Fibroblast of lung (primary cell): ENCODE measurements at regions not wholly inside any gene's neighbourhood (a gene's known extent, or its start where the extent isn't known, plus 50 kb on each side); places are given as distances from the start of the nearest gene placed in this dataset.

Source experiments
- DNase-seq, 2 donors: peaks; one replicate each; pipeline versions ENCODE4 v3.0.0 to v3.0.0-alpha.2; 2010; ENCODE audit warnings: low read depth in 2 of 2
- H2AFZ ChIP-seq: 2 replicates; pipeline ENCODE4 v1.5.1; 2012; ENCODE audit warnings: low read length, control low read depth, inconsistent platforms
- H3K27ac ChIP-seq: 2 replicates; pipeline ENCODE4 v1.5.1; 2011; ENCODE audit warnings: low read length, control low read depth; ENCODE audit not compliant: insufficient read depth
- H3K27me3 ChIP-seq: 2 replicates; pipeline ENCODE4 v1.5.1; 2011; ENCODE audit warnings: mild to moderate bottlenecking, low read length; ENCODE audit not compliant: control insufficient read depth, insufficient read depth
- H3K36me3 ChIP-seq: 2 replicates; pipeline ENCODE4 v1.5.1; 2011; ENCODE audit warnings: low read length; ENCODE audit not compliant: control insufficient read depth, insufficient read depth
- H3K4me1 ChIP-seq: 2 replicates; pipeline ENCODE4 v1.5.1; 2011; ENCODE audit warnings: low read length; ENCODE audit not compliant: control insufficient read depth, insufficient read depth; ENCODE audit errors: extremely low read depth
- H3K4me2 ChIP-seq: 2 replicates; pipeline ENCODE4 v1.5.1; 2011; ENCODE audit warnings: low read length, control low read depth; ENCODE audit not compliant: insufficient read depth; ENCODE audit errors: extremely low read depth
- H3K4me3 ChIP-seq, 4 experiments: fragments of 200-600 bp in 1 of 4; sonication (generic) in 1 of 4; replicated peaks in 1 of 4; 2 replicates each; pipeline ENCODE4 v1.5.1; 2011 to 2016; ENCODE audit warnings: low read length in 4 of 4, low read depth in 3 of 4, mild to moderate bottlenecking in 3 of 4, control low read depth in 2 of 4, inconsistent platforms in 1 of 4, mixed read lengths in 1 of 4; ENCODE audit not compliant: insufficient read depth in 1 of 4; ENCODE audit errors: control extremely low read depth in 1 of 4
- H3K79me2 ChIP-seq: 2 replicates; pipeline ENCODE4 v1.5.1; 2012; ENCODE audit warnings: mild to moderate bottlenecking, low read length, inconsistent platforms; ENCODE audit not compliant: control insufficient read depth, insufficient read depth
- H3K9ac ChIP-seq: 2 replicates; pipeline ENCODE4 v1.5.1; 2011; ENCODE audit warnings: mild to moderate bottlenecking, low read length, control low read depth; ENCODE audit not compliant: insufficient read depth
- H3K9me3 ChIP-seq: 2 replicates; pipeline ENCODE4 v1.5.1; 2012; ENCODE audit warnings: low read depth, low read length; ENCODE audit not compliant: control insufficient read depth, insufficient read depth
- H4K20me1 ChIP-seq: 2 replicates; pipeline ENCODE4 v1.5.1; 2011; ENCODE audit warnings: low read length; ENCODE audit not compliant: control insufficient read depth, insufficient read depth; ENCODE audit errors: extremely low read depth
- CTCF ChIP-seq, 2 donors: IDR thresholded peaks in 1 of 2; conservative IDR thresholded peaks in 1 of 2; 1 replicate in 1 of 2; 2 replicates in 1 of 2; pipeline ENCODE4 v1.5.1; 2011 to 2012; ENCODE audit warnings: low read length in 2 of 2, control low read depth in 1 of 2, inconsistent platforms in 1 of 2, low read depth in 1 of 2, mild to moderate bottlenecking in 1 of 2
- EZH2 ChIP-seq: IDR thresholded peaks from 2 replicates; pipeline ENCODE4 v1.5.1; 2012; ENCODE audit warnings: low read length, control low read depth, mild to moderate bottlenecking; ENCODE audit errors: missing control alignments

- no peak overlapping the region for H2AFZ ChIP-seq
- DNase-seq: peak in 1 of 2 donors; percentile 67
Observed at GRCh38 chr2:176535467-176536113, 266.3 kb downstream of the MTX2 start.

GRCh38 chr2:176536439-176537133 is 267.3 kb downstream of the MTX2 start:
- Histone ChIP-seq H3K4me1 (no peaks in the 10 kb centered on the region), H3K4me2 (no peak overlapping the region), H2AFZ (no peak overlapping the region), H3K27me3 (no peaks in the 10 kb centered on the region), H3K27ac (no peak overlapping the region), H3K9me3 (no peaks in the 10 kb centered on the region), H3K9ac (no peak overlapping the region), H3K36me3 (no peaks in the 10 kb centered on the region), H4K20me1 (no peaks in the 10 kb centered on the region), H3K79me2 (no peaks in the 10 kb centered on the region), H3K4me3 (no peak overlapping the region)
- peak in 1 of 2 donors; percentile 49 for DNase-seq
- no peak for TF ChIP-seq EZH2
- no peak for TF ChIP-seq CTCF (conservative IDR thresholded peaks at IDR 0.05 in 1 of 2, IDR thresholded peaks at IDR 0.05 in 1 of 2; ENCODE audit: low read depth in 1 of 2, low read length in 2 of 2)

More at GRCh38 chr2:176535467-176536113, 266.3 kb downstream of the MTX2 start:
- no peaks in the 10 kb centered on the region for H4K20me1 ChIP-seq
- no peaks in the 10 kb centered on the region for H3K4me1 ChIP-seq
- no peaks in the 10 kb centered on the region for H3K9me3 ChIP-seq
- no peak for TF ChIP-seq CTCF (conservative IDR thresholded peaks at IDR 0.05 in 1 of 2, IDR thresholded peaks at IDR 0.05 in 1 of 2; ENCODE audit: low read depth in 1 of 2, low read length in 2 of 2)
- TF ChIP-seq EZH2: no peak
- no peaks in the 10 kb centered on the region for H3K27me3 ChIP-seq
- no peak overlapping the region for H3K27ac ChIP-seq
- no peak overlapping the region for H3K4me2 ChIP-seq
- no peaks in the 10 kb centered on the region for H3K79me2 ChIP-seq
- H3K9ac ChIP-seq: no peak overlapping the region
- H3K36me3 ChIP-seq: no peaks in the 10 kb centered on the region
- H3K4me3 ChIP-seq: no peak overlapping the region

- Histone ChIP-seq H3K4me3 (no peak overlapping the region), H3K4me1 (no peaks in the 10 kb centered on the region), H3K27me3 (no peaks in the 10 kb centered on the region), H4K20me1 (no peaks in the 10 kb centered on the region), H3K79me2 (no peaks in the 10 kb centered on the region), H3K36me3 (no peaks in the 10 kb centered on the region), H3K9me3 (no peaks in the 10 kb centered on the region), H3K9ac (no peak overlapping the region), H3K4me2 (no peak overlapping the region), H3K27ac (no peak overlapping the region), H2AFZ (no peak overlapping the region)
- TF ChIP-seq CTCF (conservative IDR thresholded peaks at IDR 0.05 in 1 of 2, IDR thresholded peaks at IDR 0.05 in 1 of 2; ENCODE audit: low read depth in 1 of 2, low read length in 2 of 2) (no peak), EZH2 (no peak)
- no peak for DNase-seq
Observed at GRCh38 chr2:176537932-176538331, 268.7 kb downstream of the MTX2 start.
